ENCODE measurements at regions not wholly inside any gene's neighbourhood (a gene's known extent, or its start where the extent isn't known, plus 50 kb on each side); places are given as distances from the start of the nearest gene placed in this dataset.
A peak's percentile ranks its signal among the peaks of the same experiment; 100 is the strongest.

DNA sequence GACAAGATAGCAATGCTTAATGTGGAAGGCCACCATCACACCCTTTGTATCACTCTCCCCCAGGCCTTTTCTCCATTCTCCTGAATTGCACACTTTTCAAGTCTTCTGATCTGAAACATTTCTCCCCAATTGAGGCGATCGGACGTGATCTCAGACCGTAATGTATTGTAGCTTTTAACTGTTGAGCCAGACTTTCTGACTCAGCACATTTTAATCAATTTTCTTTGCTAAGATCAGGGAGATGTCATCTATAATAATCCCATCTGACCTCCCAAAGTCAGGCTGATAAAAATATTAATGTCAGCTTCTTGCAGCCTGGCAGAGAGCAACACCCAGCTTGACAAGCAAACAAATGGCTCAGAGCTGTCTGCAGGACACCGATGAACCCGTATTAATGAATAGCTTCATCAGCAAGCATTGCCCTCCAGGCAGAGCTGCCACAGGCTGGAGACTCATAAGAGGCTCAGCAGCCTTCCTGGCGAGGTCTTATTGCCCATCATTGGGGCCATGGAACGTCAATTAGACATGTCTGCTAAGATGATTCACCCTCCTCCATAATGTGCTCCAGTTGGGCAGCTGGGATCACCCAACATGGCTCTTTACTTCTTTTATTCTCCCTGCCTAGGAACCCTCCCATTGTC lies 60.2 kb upstream of the UQCRFS1 start:
- Histone ChIP-seq H3K27me3 (ENCODE audit: control insufficient read depth, insufficient read depth, low read length) (peaks cover 5% of the 10 kb centered on the region), H3K4me1 (ENCODE audit: control insufficient read depth, insufficient read depth, low read length) (0 out of 2 replicates have a peak, but pooled peaks cover 3% of the 10 kb centered on the region), H3K4me3 (ENCODE audit: low read depth in 2 of 2, low read length in 2 of 2) (no peak overlapping the region), H3K9me3 (ENCODE audit: control insufficient read depth, insufficient read depth, low read depth, low read length) (no peaks in the 10 kb centered on the region), H3K27ac (ENCODE audit: low read length) (no peak overlapping the region), H3K36me3 (ENCODE audit: control insufficient read depth, insufficient read depth, low read length) (no peaks in the 10 kb centered on the region)
- POLR2A ChIA-PET, result no interaction called here
- intact Hi-C loops (cut with micrococcal nuclease; ENCODE audit: unreplicated experiment), result no loop called here
- no peak for DNase-seq (ENCODE audit: low read depth, low spot score)
- no TSS peak for BruUV-seq (replicated peaks)
- 0 out of 2 replicates have a peak, but pooled peaks have one; percentile 18 for ATAC-seq
- no peak for TF ChIP-seq POLR2AphosphoS5 (IDR thresholded peaks at IDR 0.05; ENCODE audit: low read depth, low read length)
- no peak for TF ChIP-seq TCF7L2 (IDR thresholded peaks at IDR 0.05; ENCODE audit: low read depth, low read length)
- TF ChIP-seq, protein P1, sequence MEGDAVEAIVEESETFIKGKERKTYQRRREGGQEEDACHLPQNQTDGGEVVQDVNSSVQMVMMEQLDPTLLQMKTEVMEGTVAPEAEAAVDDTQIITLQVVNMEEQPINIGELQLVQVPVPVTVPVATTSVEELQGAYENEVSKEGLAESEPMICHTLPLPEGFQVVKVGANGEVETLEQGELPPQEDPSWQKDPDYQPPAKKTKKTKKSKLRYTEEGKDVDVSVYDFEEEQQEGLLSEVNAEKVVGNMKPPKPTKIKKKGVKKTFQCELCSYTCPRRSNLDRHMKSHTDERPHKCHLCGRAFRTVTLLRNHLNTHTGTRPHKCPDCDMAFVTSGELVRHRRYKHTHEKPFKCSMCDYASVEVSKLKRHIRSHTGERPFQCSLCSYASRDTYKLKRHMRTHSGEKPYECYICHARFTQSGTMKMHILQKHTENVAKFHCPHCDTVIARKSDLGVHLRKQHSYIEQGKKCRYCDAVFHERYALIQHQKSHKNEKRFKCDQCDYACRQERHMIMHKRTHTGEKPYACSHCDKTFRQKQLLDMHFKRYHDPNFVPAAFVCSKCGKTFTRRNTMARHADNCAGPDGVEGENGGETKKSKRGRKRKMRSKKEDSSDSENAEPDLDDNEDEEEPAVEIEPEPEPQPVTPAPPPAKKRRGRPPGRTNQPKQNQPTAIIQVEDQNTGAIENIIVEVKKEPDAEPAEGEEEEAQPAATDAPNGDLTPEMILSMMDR (IDR thresholded peaks at IDR 0.05), result no peak
- TF ChIP-seq SIN3A (IDR thresholded peaks at IDR 0.05; ENCODE audit: borderline replicate concordance, insufficient read depth, low read depth, low read length), result no peak
- TF ChIP-seq, protein P2, sequence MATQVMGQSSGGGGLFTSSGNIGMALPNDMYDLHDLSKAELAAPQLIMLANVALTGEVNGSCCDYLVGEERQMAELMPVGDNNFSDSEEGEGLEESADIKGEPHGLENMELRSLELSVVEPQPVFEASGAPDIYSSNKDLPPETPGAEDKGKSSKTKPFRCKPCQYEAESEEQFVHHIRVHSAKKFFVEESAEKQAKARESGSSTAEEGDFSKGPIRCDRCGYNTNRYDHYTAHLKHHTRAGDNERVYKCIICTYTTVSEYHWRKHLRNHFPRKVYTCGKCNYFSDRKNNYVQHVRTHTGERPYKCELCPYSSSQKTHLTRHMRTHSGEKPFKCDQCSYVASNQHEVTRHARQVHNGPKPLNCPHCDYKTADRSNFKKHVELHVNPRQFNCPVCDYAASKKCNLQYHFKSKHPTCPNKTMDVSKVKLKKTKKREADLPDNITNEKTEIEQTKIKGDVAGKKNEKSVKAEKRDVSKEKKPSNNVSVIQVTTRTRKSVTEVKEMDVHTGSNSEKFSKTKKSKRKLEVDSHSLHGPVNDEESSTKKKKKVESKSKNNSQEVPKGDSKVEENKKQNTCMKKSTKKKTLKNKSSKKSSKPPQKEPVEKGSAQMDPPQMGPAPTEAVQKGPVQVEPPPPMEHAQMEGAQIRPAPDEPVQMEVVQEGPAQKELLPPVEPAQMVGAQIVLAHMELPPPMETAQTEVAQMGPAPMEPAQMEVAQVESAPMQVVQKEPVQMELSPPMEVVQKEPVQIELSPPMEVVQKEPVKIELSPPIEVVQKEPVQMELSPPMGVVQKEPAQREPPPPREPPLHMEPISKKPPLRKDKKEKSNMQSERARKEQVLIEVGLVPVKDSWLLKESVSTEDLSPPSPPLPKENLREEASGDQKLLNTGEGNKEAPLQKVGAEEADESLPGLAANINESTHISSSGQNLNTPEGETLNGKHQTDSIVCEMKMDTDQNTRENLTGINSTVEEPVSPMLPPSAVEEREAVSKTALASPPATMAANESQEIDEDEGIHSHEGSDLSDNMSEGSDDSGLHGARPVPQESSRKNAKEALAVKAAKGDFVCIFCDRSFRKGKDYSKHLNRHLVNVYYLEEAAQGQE (IDR thresholded peaks at IDR 0.05; ENCODE audit: insufficient read depth in 1 of 2, low read depth in 2 of 2, low read length in 1 of 2), result no peak
- in situ Hi-C loops (cut with HindIII; ENCODE audit: low pct_unique_long_range_greater_than_20kb, low sequenced_read_pairs), result no loop called here
- CTCF ChIA-PET, result interaction anchor here (1.8 kb wide), 1 partner anchor 10 kb away, joined by 5 read pairs; no protein-coding TSS in a partner anchor

DNA sequence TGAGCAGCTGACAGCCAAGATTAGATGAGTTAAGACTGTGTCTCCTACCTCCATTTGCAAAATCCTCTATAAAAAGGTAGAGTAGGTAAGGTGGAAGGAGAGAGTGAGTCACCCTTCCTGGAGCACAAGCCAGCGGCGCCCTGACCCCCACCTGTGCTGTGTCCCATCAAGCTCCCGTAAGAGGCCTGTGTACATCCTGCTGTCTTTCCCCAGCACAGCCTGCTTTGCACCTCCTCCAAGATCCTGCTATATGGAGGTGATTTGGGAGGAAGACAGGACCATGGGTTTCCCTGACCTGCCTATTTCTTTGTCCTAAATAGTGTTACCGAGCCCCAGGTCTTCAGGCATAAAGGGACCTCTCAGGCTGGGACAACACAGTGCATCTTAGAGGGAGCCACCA lies 62.3 kb upstream of the UQCRFS1 start:
- Histone ChIP-seq H3K27me3 (ENCODE audit: control insufficient read depth, insufficient read depth, low read length) (peaks cover 12% of the 10 kb centered on the region), H3K27ac (ENCODE audit: low read length) (no peak overlapping the region), H3K4me1 (ENCODE audit: control insufficient read depth, insufficient read depth, low read length) (0 out of 2 replicates have a peak, but pooled peaks cover 3% of the 10 kb centered on the region), H3K9me3 (ENCODE audit: control insufficient read depth, insufficient read depth, low read depth, low read length) (no peaks in the 10 kb centered on the region), H3K4me3 (ENCODE audit: low read depth in 2 of 2, low read length in 2 of 2) (no peak overlapping the region), H3K36me3 (ENCODE audit: control insufficient read depth, insufficient read depth, low read length) (no peaks in the 10 kb centered on the region)
- ChIA-PET POLR2A (no interaction called here), CTCF (interaction anchor here (0.6 to 0.9 kb wide), 2 partner anchors 12 to 151 kb away, joined by 3 read pairs; no protein-coding TSS in a partner anchor)
- intact Hi-C loops (cut with micrococcal nuclease; ENCODE audit: unreplicated experiment) (no loop called here), in situ Hi-C loops (cut with HindIII; ENCODE audit: low pct_unique_long_range_greater_than_20kb, low sequenced_read_pairs) (no loop called here)
- DNase-seq (ENCODE audit: low read depth, low spot score) (no peak), ATAC-seq (no peak)
- BruUV-seq (replicated peaks), result no TSS peak
- TF ChIP-seq, protein P1 (IDR thresholded peaks at IDR 0.05), result no peak
- TF ChIP-seq, protein P2 (IDR thresholded peaks at IDR 0.05; ENCODE audit: insufficient read depth in 1 of 2, low read depth in 2 of 2, low read length in 1 of 2), result no peak
- TF ChIP-seq TCF7L2 (IDR thresholded peaks at IDR 0.05; ENCODE audit: low read depth, low read length) (no peak), SIN3A (IDR thresholded peaks at IDR 0.05; ENCODE audit: borderline replicate concordance, insufficient read depth, low read depth, low read length) (no peak), POLR2AphosphoS5 (IDR thresholded peaks at IDR 0.05; ENCODE audit: low read depth, low read length) (no peak)
